ENCODE measurements at regions not wholly inside any gene's neighbourhood (a gene's known extent, or its start where the extent isn't known, plus 50 kb on each side); places are given as distances from the start of the nearest gene placed in this dataset.

- TF ChIP-seq CTCF (IDR thresholded peaks at IDR 0.05; ENCODE audit: poor library complexity) (no peak), EZH2 (IDR thresholded peaks at IDR 0.05; ENCODE audit: borderline replicate concordance) (no peak)
Measured at GRCh38 chr11:95668131-95668530, 121.5 kb downstream of the FAM76B start.
